IMR-90 (cell line): ENCODE measurements at regions not wholly inside any gene's neighbourhood (a gene's known extent, or its start where the extent isn't known, plus 50 kb on each side); places are given as distances from the start of the nearest gene placed in this dataset.

Source experiments
- BHLHE40 ChIP-seq: fragments of 150-350 bp; IDR thresholded peaks from 2 replicates; pipeline ENCODE4 v1.6.1; 2016; ENCODE audit warnings: mild to moderate bottlenecking, low read depth, low read length
- CEBPB ChIP-seq: IDR thresholded peaks from 2 replicates; pipeline ENCODE4 v1.6.1; 2012; ENCODE audit warnings: low read depth, low read length, improper control_type of control experiment
- CTCF ChIP-seq: conservative IDR thresholded peaks from 2 replicates; pipeline ENCODE4 v1.5.1; 2012; ENCODE audit warnings: mild to moderate bottlenecking, low read depth, low read length, improper control_type of control experiment
- FOS ChIP-seq: fragments of 150-350 bp; IDR thresholded peaks from 2 replicates; pipeline ENCODE4 v1.6.1; 2016; ENCODE audit warnings: low read depth, low read length
- MAZ ChIP-seq: IDR thresholded peaks from 2 replicates; pipeline ENCODE4 v1.6.1; 2012; ENCODE audit warnings: low read depth, mild to moderate bottlenecking, low read length, improper control_type of control experiment, moderate library complexity, borderline replicate concordance
- MXI1 ChIP-seq: IDR thresholded peaks from 2 replicates; pipeline ENCODE4 v1.6.1; 2012; ENCODE audit warnings: low read depth, mild to moderate bottlenecking, low read length, moderate library complexity, borderline replicate concordance
- POLR2A ChIP-seq: IDR thresholded peaks from 2 replicates; pipeline ENCODE4 v1.6.1; 2012; ENCODE audit warnings: mild to moderate bottlenecking, low read depth, low read length
- RAD21 ChIP-seq: IDR thresholded peaks from 2 replicates; pipeline ENCODE4 v1.6.1; 2012; ENCODE audit warnings: low read length, improper control_type of control experiment
- RCOR1 ChIP-seq: IDR thresholded peaks from 2 replicates; pipeline ENCODE4 v1.6.1; 2012; ENCODE audit warnings: mild to moderate bottlenecking, low read length, improper control_type of control experiment; ENCODE audit not compliant: insufficient replicate concordance
- SMC3 ChIP-seq: fragments of 150-350 bp; IDR thresholded peaks from 2 replicates; pipeline ENCODE4 v1.6.1; 2016; ENCODE audit warnings: low read depth, mild to moderate bottlenecking, antibody characterized with exemption, low read length, moderate library complexity
- USF2 ChIP-seq: fragments of 150-350 bp; IDR thresholded peaks from 2 replicates; pipeline ENCODE4 v1.6.1; 2017; ENCODE audit warnings: mild to moderate bottlenecking, antibody characterized with exemption, low read length, low read depth

- TF ChIP-seq CTCF = no peak
- no peak for TF ChIP-seq SMC3
- no peak for TF ChIP-seq POLR2A
- no peak for TF ChIP-seq RCOR1
- TF ChIP-seq RAD21 = no peak
- no peak for TF ChIP-seq CEBPB
- TF ChIP-seq USF2 = no peak
- no peak for TF ChIP-seq MAZ
- no peak for TF ChIP-seq BHLHE40
- no peak for TF ChIP-seq MXI1
- no peak for TF ChIP-seq FOS
Measured at GRCh38 chr6:44772838-44773237, 385.3 kb downstream of the CDC5L start.
